Anterior cingulate cortex (tissue), 58 donors: ENCODE measurements at regions not wholly inside any gene's neighbourhood (a gene's known extent, or its start where the extent isn't known, plus 50 kb on each side); places are given as distances from the start of the nearest gene placed in this dataset.

ENCODE experiments used
- DNase-seq, 58 donors: peaks; one replicate each; lab custom pipeline; 2025; lab: John Stamatoyannopoulos, UW

DNA sequence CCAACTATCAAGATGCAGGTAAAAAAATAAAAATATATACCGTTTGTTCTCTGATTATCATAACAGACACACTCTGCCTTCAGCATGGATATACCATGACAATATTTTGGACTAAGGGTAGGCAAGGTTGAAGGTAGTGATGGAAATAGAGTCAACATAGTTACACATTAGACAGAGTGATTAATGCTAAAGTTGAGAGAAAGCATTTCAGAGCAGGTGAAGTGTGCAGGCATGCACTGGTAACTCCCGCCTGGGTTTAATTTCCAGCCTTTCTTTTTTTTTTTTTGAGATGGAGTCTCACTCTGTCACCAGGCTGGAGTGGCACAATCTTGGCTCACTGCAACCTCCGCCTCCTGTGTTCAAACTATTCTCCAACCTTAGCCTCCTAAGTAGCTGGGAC, 458.5 kb downstream of the TLR4 start:
- DNase-seq = no peak

GRCh38 chr9:118163751-118164150, 459.5 kb downstream of the TLR4 start:
- DNase-seq = no peak

- DNase-seq = no peak
These were observed 461.2 kb downstream of the TLR4 start for GRCh38 chr9:118165451-118165850.

- DNase-seq = peak in 54 of 58 donors; percentile 4 to 83 (median 49)
These were observed 466.1 kb downstream of the TLR4 start for GRCh38 chr9:118170032-118170955.

GRCh38 chr9:118177241-118177640, 473.0 kb downstream of the TLR4 start:
- DNase-seq = no peak

DNA sequence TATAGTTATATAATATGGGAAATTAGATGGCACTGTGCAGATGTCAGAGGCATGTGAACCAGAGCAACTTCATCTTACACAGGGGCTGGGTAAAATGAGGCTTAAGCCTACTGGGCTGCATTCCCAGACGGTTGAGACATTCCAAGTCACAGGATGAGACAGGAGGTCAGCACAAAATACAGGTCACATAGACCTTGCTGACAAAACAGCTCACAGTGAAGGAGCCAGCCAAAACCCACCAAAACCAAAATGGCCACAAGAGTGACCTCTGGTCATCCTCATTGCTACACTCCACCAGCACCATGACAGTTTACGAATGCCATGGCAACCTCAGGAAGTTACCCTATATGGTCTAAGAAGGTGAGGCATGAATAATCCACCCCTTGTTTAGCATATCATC, 479.4 kb downstream of the TLR4 start:
- no peak for DNase-seq

- DNase-seq = no peak
These were observed 483.2 kb downstream of the TLR4 start for GRCh38 chr9:118187408-118187807.

DNA sequence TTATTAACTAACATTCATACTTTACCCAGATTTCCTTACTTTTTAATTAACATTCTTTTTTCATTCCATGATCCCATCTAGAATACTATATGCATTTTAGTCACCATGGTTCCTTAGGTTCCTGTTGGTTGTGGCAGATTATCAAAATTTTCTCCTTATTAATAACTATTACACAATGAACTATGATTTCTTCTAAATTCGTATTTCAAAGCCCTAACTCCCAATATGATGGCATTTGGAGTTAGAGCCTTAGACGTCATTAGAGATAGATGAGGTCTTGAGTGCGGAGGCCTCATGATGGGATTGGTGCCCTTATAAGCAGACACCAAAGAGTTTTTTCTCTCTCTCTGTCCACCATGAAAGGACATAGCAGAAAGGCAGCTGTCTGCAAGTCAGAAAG, 485.4 kb downstream of the TLR4 start:
- no peak for DNase-seq

GRCh38 chr9:118192807-118193206, 488.6 kb downstream of the TLR4 start:
- no peak for DNase-seq

DNA sequence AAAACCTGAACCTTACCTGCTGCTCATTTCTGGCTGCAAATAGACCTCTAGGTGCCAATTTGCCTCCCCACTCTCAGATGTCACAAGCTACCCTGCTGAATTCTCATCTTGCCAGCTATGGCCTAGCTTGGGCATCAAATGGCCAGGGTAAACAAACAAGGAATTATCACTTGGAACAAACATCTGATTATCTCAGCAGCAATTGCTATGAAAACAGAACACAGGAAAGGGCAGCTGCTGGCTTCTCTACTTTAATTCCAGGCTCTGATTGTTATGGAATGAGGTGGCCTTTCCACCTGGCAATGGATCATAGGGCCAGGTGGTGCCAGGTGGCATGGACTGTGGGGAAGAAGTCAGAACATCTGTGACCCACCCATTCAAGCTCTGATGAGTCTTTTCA, 505.1 kb downstream of the TLR4 start:
- DNase-seq = no peak

- DNase-seq = no peak
These were observed 511.3 kb downstream of the TLR4 start for GRCh38 chr9:118215549-118215948.

- peak in 19 of 58 donors; percentile 0 to 51 (median 7) for DNase-seq
These were observed 518.2 kb downstream of the TLR4 start for GRCh38 chr9:118222375-118222774.

GRCh38 chr9:118223111-118223510, 518.9 kb downstream of the TLR4 start:
- DNase-seq = no peak

- DNase-seq = no peak
These were observed 526.1 kb downstream of the TLR4 start for GRCh38 chr9:118230329-118230728.

DNA sequence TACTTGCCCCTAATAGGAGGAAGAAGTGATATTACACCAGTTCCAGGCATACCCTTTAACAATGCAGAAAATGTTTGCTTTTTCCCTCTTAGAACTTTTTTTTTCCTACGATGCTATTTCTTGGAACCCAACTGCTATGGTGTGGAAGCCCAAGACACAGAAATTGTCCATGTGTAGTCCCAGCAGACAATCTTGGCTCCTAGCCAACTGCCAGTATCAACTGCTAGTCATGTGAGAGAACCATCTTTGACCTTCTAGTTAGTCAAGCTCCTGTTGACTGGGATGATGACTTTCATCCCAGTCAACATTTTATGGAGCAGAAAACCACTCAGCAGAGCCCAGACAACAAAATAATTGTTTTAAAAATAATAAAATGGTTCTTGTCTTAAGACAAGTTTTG, 532.4 kb downstream of the TLR4 start:
- no peak for DNase-seq

- DNase-seq = no peak
These were observed 533.9 kb downstream of the TLR4 start for GRCh38 chr9:118238139-118238538.

DNA sequence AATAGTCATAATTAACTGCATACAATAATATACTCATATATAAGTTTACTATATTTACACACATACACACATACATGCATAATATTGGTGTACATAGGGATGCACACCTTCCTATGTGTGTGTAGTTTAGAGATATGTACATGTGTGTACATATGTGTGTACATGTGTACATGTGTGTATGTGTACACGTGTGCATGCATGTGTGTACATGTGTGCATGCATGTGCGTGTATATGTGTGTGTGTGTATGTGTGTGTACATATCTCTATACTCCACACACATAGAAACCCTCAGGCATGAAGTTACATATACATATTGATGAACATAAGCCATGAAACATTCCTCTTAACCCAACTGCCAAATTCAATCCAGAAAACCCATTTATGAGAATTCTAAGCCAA, 547.8 kb downstream of the TLR4 start:
- no peak for DNase-seq

- no peak for DNase-seq
These were observed 558.0 kb downstream of the TLR4 start for GRCh38 chr9:118262191-118262590.

- DNase-seq = no peak
These were observed 559.7 kb downstream of the TLR4 start for GRCh38 chr9:118263949-118264348.

- peak in 1 of 58 donors; percentile 8 for DNase-seq
These were observed 563.8 kb downstream of the TLR4 start for GRCh38 chr9:118268046-118268445.

DNA sequence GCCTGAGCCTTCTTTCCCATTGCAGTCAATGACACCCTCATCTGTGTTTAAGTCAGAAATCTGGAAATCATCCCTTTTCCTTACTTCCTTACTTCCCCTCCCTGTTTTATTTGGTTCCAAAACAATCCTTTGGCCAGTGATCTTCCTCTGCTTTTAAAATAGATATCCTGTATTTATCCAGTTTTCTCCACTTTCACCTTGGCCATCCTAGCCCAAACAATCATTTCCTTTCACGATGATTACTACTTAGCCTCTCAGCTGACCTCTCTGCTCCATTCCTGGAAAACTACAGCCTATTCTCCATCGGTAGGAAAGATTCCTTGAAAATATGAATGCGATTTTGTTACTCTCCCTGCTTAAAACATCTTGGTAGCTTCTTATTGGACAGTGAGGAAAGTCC, 565.4 kb downstream of the TLR4 start:
- no peak for DNase-seq

DNA sequence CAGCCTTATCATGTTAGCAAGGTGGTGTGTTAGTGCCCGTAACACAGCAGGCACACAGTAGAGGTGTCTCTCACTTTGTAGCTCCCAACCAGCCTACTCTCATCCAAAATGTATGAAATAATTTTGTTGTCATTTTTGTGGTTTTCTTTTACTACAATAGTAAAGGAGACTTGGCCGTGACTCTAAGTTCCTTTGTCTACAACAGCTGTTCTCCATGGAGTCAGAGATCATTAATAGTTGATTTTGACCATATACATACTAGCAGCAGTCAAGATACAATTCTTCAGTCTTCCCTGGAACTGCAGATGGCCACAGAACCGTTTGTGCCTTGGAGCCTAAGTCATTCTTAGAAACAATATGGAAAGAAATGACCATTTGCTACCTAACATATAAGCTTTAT, 567.1 kb downstream of the TLR4 start:
- no peak for DNase-seq
